Esophagus muscularis mucosa (tissue), 4 donors: ENCODE measurements at regions not wholly inside any gene's neighbourhood (a gene's known extent, or its start where the extent isn't known, plus 50 kb on each side); places are given as distances from the start of the nearest gene placed in this dataset.

Source experiments
- EP300 ChIP-seq: sonication (generic); formaldehyde crosslinking; IDR thresholded peaks from one replicate; pipeline ENCODE4 v1.6.1; 2017; ENCODE audit warnings: antibody characterized with exemption
- POLR2A ChIP-seq: fragments of 450-650 bp; IDR thresholded peaks from one replicate; pipeline ENCODE4 v1.6.1; 2017; ENCODE audit warnings: antibody characterized with exemption, moderate library complexity, mild to moderate bottlenecking, low read depth
- POLR2AphosphoS5 ChIP-seq, 2 donors: sonication (generic); formaldehyde crosslinking; IDR thresholded peaks; one replicate each; pipeline ENCODE4 v1.6.1; 2017; ENCODE audit warnings: antibody characterized with exemption in 2 of 2
- TF ChIP-seq, protein P1 (sequence below), 3 experiments: fragments of 200-600 bp in 2 of 3; fragments of 450-650 bp in 1 of 3; sonication (generic) in 2 of 3; IDR thresholded peaks; one replicate each; pipeline ENCODE4 v1.5.1; 2017 to 2019; ENCODE audit warnings: antibody characterized with exemption in 3 of 3, mild to moderate bottlenecking in 2 of 3, moderate library complexity in 1 of 3

DNA sequence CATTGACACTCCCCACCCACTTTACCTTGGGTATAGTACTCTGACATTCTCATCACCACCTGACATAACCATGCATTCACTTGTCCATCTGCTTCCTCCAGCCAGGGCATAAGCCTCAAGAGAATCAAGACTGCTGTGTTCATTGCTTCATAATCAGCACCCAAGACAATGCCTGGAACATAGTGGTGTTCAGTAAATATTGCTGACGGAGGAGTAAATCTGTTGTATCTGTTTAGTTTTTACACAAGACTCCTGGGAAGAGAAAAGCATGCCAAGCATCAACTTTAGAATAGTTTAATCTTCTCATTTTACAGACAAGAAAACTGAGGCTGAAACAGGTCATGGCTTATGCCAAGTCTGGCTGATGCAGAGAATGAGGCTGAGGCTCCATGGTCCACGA lies 173.9 kb upstream of the DUSP10 start:
- TF ChIP-seq, protein P1, sequence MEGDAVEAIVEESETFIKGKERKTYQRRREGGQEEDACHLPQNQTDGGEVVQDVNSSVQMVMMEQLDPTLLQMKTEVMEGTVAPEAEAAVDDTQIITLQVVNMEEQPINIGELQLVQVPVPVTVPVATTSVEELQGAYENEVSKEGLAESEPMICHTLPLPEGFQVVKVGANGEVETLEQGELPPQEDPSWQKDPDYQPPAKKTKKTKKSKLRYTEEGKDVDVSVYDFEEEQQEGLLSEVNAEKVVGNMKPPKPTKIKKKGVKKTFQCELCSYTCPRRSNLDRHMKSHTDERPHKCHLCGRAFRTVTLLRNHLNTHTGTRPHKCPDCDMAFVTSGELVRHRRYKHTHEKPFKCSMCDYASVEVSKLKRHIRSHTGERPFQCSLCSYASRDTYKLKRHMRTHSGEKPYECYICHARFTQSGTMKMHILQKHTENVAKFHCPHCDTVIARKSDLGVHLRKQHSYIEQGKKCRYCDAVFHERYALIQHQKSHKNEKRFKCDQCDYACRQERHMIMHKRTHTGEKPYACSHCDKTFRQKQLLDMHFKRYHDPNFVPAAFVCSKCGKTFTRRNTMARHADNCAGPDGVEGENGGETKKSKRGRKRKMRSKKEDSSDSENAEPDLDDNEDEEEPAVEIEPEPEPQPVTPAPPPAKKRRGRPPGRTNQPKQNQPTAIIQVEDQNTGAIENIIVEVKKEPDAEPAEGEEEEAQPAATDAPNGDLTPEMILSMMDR (IDR thresholded peaks at IDR 0.05), result no peak
- TF ChIP-seq POLR2A (no peak), EP300 (no peak), POLR2AphosphoS5 (IDR thresholded peaks at IDR 0.05) (no peak)
